NOMO-1 (cell line): ENCODE measurements at regions not wholly inside any gene's neighbourhood (a gene's known extent, or its start where the extent isn't known, plus 50 kb on each side); places are given as distances from the start of the nearest gene placed in this dataset.
"Not testable (repeated sequence)": the region's sequence is repeated elsewhere in the genome, so short reads cannot be mapped to it uniquely, and the experiment has no call there.

Source experiments
- DNase-seq, 2 experiments: peaks; one replicate each; lab custom pipeline; 2025; ENCODE audit not compliant: unreplicated experiment in 2 of 2; lab: John Stamatoyannopoulos, UW

- no peak for DNase-seq
Observed at GRCh38 chr13:86569119-86569518, 769.9 kb upstream of the SLITRK6 start.

- DNase-seq: no peak
Observed at GRCh38 chr13:86569974-86570373, 770.8 kb upstream of the SLITRK6 start.

GRCh38 chr13:86572115-86572514 is 772.9 kb upstream of the SLITRK6 start:
- DNase-seq: peak; percentile 21 to 88

GRCh38 chr13:86579662-86580061 is 780.4 kb upstream of the SLITRK6 start:
- peak in 1 of 2 experiments; percentile 36 for DNase-seq

GRCh38 chr13:86581706-86582105 is 782.5 kb upstream of the SLITRK6 start:
- no peak for DNase-seq

- DNase-seq: no peak
Observed at GRCh38 chr13:86584301-86584700, 785.1 kb upstream of the SLITRK6 start.

- DNase-seq: no peak
Observed at GRCh38 chr13:86585835-86586234, 786.6 kb upstream of the SLITRK6 start.

GRCh38 chr13:86591862-86592261 is 792.6 kb upstream of the SLITRK6 start:
- peak in 1 of 2 experiments; percentile 12 for DNase-seq

GRCh38 chr13:86601351-86601750 is 802.1 kb upstream of the SLITRK6 start:
- DNase-seq: peak in 1 of 2 experiments; percentile 32

- no peak for DNase-seq
Observed at GRCh38 chr13:86606264-86606663, 807.0 kb upstream of the SLITRK6 start.

- DNase-seq: no peak
Observed at GRCh38 chr13:86608701-86609100, 809.5 kb upstream of the SLITRK6 start.

GRCh38 chr13:86633346-86633745 is 834.1 kb upstream of the SLITRK6 start:
- DNase-seq: no peak

- not testable (repeated sequence) for DNase-seq
Observed at GRCh38 chr13:86651171-86651570, 852.0 kb upstream of the SLITRK6 start.

- DNase-seq: no peak
Observed at GRCh38 chr13:86653009-86653408, 853.8 kb upstream of the SLITRK6 start.

GRCh38 chr13:86655561-86655960 is 856.3 kb upstream of the SLITRK6 start:
- no peak for DNase-seq

- no peak for DNase-seq
Observed at GRCh38 chr13:86660090-86660489, 860.9 kb upstream of the SLITRK6 start.

GRCh38 chr13:86665842-86666241 is 866.6 kb upstream of the SLITRK6 start:
- DNase-seq: no peak

GRCh38 chr13:86673931-86674431 is 874.8 kb upstream of the SLITRK6 start:
- no peak for DNase-seq

- no peak for DNase-seq
Observed at GRCh38 chr13:86681223-86681622, 882.0 kb upstream of the SLITRK6 start.

GRCh38 chr13:86684402-86684801 is 885.2 kb upstream of the SLITRK6 start:
- DNase-seq: no peak

- no peak for DNase-seq
Observed at GRCh38 chr13:86689911-86690310, 890.7 kb upstream of the SLITRK6 start.

GRCh38 chr13:86692291-86692690 is 893.1 kb upstream of the SLITRK6 start:
- no peak for DNase-seq

- DNase-seq: peak; percentile 79 to 96
Observed at GRCh38 chr13:86710013-86710412, 910.8 kb upstream of the SLITRK6 start.
